Muscle of arm (tissue), 1 donor: ENCODE measurements at regions not wholly inside any gene's neighbourhood (a gene's known extent, or its start where the extent isn't known, plus 50 kb on each side); places are given as distances from the start of the nearest gene placed in this dataset.
A peak's percentile ranks its signal among the peaks of the same experiment; 100 is the strongest.

Source experiments
- DNase-seq: peaks from one replicate; pipeline ENCODE4 v3.0.0-alpha.2; 2013

- DNase-seq: no peak
Observed at GRCh38 chr2:5343785-5344335, 348.3 kb upstream of the SOX11 start.

DNA sequence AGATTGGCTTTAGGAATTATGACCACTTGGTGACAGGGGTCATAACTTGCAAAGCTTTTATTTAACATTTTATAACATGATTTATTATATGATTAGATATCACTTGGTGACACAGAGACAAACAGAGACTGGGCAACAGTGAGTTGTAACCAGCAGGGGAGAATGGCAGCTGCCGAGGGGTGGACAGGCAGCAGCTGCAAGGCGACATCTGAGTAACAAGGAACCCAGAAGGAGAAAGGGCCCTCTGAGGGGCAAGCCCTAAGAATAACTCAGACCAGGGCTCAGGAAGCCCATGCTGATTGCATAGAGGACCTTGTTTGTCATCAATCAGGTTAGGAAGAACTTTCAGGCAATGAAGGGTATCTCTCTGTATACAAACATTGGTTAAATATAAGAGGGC is 339.9 kb upstream of the SOX11 start:
- no peak for DNase-seq

DNA sequence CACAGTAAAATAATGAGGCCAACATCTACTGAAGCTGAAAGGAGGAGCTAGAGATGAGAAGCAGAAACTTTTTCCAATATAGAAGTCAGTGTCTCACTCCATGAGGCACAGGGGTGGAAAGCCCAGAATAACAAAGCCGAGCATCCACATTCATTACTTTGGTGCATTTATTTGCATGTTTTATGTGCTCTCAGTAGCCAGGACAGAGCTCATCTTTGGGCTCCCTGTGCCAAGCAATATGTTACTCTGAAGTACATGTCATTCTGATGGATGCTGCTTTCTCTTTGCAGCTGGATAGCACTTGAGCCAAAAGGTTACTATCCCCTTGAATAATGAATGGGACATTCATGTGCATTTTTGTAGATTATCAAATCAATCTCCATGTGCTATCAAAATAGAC is 338.6 kb upstream of the SOX11 start:
- DNase-seq: no peak

- no peak for DNase-seq
Observed at GRCh38 chr2:5359397-5359796, 332.8 kb upstream of the SOX11 start.

DNA sequence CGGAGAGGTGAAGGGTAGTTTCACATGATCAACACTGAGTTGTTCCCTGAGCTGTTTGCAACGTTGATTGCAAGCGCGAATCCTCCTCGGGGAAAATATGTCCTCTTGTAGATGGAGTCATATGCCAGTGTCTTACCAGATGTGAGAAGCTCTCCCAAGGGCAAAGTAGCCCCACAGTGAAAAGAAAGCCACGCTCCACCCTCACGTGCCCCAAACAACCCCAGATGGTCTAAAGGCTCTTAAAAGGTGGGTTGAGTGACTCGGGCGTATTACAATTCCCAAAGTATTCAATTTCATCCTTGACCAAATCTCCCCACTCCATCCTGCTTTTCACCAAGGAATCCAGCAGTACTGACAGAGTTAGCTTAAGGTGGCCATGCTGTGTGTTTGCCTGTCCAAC is 332.1 kb upstream of the SOX11 start:
- no peak for DNase-seq

DNA sequence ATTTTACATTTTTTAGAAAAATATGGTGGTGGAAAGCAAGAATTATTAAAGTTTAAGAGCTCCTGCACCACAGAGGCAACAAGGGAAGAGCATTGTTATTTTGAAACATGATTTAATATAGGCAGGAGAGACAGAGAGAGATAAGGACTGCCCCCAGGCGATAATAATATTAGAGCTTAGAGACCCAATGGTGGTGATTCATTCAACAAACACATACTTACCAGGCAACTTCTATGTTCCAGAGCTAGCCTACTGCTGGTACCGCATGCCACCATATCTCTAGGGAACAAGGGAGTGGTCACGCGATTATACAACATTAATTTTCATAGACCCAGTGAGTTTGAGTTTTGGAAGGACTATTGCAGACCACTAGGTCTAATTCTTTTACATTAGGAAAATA is 327.8 kb upstream of the SOX11 start:
- DNase-seq: no peak

GRCh38 chr2:5365871-5366461 is 326.2 kb upstream of the SOX11 start:
- DNase-seq: peak; percentile 71

DNA sequence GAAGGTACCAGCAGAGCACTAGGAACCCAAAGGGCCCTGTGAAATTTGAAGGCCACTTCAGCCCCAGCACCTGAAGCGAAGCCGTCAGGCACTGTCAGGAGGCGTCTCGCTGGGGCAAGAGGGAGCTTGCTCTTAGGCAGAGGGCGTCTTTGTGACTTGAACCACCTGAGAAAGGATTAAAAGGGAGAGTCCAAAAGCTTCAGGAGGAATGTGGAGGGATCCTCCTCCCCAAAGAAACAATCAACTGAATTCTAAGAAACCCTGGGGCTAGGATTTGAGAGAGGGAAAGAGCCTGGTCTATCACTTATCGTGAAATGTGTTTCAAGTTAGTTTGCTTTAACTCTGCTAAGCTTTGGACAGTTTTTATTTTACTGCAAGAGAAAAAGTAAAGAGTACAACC is 324.9 kb upstream of the SOX11 start:
- DNase-seq: no peak

GRCh38 chr2:5368263-5368662 is 323.9 kb upstream of the SOX11 start:
- no peak for DNase-seq

GRCh38 chr2:5369510-5369909 is 322.7 kb upstream of the SOX11 start:
- no peak for DNase-seq

- DNase-seq: no peak
Observed at GRCh38 chr2:5370158-5370557, 322.0 kb upstream of the SOX11 start.

GRCh38 chr2:5372141-5372540 is 320.0 kb upstream of the SOX11 start:
- no peak for DNase-seq

- no peak for DNase-seq
Observed at GRCh38 chr2:5373200-5373599, 319.0 kb upstream of the SOX11 start.

DNA sequence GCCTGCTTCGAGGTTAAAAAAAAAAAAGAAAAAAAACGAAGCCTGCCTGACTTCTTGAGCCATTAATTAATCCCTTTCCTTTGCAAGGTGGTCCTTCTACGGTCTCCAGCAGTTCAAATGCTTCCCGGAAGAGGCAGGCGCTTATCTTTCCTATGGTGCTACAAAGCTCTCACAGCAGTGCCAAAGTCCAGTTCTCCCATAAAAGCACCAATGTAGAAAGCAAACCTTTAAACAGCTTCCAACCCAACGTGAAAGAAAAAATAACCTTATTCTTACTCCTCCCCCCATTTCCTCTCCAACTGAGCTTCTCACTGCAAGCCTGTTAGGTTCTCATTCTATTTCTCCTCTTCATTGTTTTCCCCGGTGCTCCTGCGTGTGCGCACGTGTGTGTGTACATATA is 317.4 kb upstream of the SOX11 start:
- no peak for DNase-seq

DNA sequence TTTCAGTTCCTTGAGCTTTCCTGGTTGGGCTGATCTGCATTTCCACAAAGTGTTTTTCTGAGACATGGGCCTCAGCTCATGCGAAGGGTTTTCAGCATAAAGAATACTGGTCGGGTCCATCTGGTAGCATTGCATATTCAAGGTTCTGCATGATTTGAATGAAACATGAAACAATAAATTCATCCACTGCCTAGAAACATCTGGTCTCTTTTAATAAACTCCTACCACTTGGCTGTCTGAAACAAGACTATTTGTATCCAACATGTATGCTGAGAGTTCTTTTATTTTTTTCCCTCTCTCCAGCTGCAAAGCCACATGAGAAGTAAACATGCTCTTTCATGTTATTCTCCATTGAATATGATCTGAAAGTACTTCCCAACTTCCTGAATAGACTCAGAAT is 314.9 kb upstream of the SOX11 start:
- DNase-seq: peak; percentile 41

DNA sequence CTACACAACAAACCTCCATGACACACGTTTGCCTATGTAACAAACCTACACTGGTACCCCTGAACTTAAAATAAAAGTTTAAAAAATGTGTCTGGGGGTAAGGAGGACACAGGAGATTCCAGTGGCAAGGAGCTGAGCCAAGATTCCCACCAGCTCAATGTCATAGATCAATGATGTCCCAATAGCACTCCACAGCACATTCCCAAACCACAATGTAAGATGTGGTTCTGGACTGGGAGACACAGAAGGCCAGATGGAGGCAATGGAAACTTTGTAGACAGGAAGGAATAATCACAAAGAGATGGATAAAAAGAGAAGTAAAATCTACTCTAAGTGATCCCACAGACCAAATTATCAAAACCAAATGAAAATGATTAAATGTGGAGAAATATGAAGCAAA is 312.4 kb upstream of the SOX11 start:
- no peak for DNase-seq

DNA sequence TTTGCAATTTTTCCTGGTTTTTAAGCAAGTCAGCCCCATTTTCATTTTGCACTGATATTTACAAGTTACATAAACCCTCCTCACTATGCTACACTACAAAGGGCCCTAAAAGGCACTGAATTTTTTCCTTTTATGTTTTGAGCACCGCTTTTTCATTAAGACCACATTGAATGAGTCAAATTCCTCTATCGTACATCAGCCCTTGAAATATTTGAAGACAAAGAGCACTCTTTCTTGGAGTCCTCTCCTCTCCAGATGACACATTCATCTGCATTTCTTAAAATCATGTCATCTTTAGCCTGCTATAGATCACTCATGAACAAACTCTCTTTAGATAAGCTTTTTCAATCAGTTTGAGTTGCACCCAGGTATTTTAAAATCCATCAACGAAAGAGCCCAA is 306.6 kb upstream of the SOX11 start:
- no peak for DNase-seq

- DNase-seq: no peak
Observed at GRCh38 chr2:5387406-5387805, 304.8 kb upstream of the SOX11 start.

DNA sequence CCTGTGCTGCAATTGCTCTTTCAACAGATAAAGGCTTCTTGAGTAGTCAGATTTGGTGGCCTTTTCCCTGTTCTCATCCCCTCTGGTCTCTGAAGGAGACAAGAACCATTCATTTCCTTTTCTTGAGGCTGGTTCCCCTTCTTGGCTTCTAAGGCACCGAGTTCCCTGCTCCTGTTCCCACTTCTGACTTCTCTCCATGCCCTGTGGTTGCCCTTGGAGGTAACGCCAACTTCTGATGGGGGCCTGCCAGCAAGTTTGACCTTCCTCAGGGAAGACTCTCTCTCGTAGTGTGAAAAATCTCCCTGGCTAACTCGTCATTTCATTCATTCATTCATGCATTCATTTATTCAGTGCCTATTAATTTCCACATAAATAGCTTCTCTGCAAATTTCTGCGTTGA is 302.4 kb upstream of the SOX11 start:
- no peak for DNase-seq

DNA sequence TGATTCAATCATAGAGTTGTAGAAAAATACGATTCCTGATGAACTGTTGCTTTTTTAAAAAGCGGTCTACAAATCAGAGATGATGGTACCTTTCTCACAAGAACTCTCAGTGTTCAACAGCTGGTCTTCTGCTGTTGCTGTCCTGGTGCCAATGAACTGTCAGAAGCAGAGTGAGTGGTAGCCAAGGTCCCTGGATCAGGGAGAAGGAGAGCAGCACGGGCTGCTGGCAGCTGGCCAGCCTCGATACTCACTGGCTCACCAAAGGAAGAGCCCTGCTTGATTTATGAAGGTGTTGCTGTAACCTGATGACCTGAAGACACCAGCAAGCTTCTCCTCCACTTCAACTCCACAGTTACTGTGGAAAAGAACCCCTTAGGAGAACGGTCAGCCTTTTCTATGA is 300.8 kb upstream of the SOX11 start:
- peak; percentile 27 for DNase-seq

GRCh38 chr2:5392658-5393057 is 299.5 kb upstream of the SOX11 start:
- DNase-seq: no peak

- DNase-seq: no peak
Observed at GRCh38 chr2:5393474-5393873, 298.7 kb upstream of the SOX11 start.

DNA sequence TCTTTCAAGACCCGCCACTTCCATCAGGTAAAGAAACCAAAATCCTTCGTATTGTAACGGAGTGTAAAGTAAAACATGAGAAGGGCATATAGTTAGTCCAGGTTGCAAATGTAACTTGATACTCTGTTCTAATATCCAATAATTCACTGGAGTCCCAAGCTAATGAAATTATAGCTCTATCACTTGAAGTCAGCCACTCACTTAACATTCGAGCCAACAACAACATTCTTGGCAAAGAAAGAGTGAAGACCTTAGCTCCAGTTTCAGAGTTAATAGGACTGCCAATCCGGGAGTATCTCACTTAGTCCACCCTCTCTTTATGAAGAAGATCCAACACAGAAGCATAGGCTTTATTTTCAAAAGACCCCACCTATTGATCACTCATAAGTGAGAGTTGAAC is 298.0 kb upstream of the SOX11 start:
- no peak for DNase-seq

- no peak for DNase-seq
Observed at GRCh38 chr2:5401115-5401657, 291.0 kb upstream of the SOX11 start.
